ENCODE measurements at regions not wholly inside any gene's neighbourhood (a gene's known extent, or its start where the extent isn't known, plus 50 kb on each side); places are given as distances from the start of the nearest gene placed in this dataset.

DNA sequence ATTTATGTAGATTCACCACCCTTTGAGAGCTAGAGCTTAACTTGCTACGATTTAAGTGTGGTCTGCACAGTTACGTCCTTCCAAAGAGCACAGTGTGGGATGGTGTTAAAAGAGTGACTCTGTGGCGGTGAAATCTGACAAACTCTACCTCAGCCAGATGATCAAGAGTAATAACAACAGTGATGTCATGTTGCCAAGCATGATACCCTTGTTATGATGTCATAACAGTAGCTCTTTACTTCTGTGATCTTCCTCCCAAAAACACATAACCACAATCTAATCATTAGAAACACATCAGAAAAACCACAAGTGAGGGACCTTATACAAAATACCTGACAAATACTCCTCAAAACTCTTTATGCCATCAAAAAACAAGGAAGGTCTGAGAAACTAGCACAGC lies 649.3 kb downstream of the POM121L12 start:
- DNase-seq (ENCODE audit: low spot score) (no peak), ATAC-seq (no peak)
- ChIA-PET POLR2A (no interaction called here), CTCF (no interaction called here)
- no peak for TF ChIP-seq ZNF219 (CRISPR knock-in tag; IDR thresholded peaks at IDR 0.05; ENCODE audit: borderline replicate concordance)
- TF ChIP-seq ETV6 (CRISPR knock-in tag; IDR thresholded peaks at IDR 0.05), result no peak
- no peak for TF ChIP-seq RORB (CRISPR knock-in tag; IDR thresholded peaks at IDR 0.05)
- TF ChIP-seq, protein P1, sequence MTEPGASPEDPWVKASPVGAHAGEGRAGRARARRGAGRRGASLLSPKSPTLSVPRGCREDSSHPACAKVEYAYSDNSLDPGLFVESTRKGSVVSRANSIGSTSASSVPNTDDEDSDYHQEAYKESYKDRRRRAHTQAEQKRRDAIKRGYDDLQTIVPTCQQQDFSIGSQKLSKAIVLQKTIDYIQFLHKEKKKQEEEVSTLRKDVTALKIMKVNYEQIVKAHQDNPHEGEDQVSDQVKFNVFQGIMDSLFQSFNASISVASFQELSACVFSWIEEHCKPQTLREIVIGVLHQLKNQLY (CRISPR knock-in tag; IDR thresholded peaks at IDR 0.05), result no peak
- TF ChIP-seq, protein P2, sequence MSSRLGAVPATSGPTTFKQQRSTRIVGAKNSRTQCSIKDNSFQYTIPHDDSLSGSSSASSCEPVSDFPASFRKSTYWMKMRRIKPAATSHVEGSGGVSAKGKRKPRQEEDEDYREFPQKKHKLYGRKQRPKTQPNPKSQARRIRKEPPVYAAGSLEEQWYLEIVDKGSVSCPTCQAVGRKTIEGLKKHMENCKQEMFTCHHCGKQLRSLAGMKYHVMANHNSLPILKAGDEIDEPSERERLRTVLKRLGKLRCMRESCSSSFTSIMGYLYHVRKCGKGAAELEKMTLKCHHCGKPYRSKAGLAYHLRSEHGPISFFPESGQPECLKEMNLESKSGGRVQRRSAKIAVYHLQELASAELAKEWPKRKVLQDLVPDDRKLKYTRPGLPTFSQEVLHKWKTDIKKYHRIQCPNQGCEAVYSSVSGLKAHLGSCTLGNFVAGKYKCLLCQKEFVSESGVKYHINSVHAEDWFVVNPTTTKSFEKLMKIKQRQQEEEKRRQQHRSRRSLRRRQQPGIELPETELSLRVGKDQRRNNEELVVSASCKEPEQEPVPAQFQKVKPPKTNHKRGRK (CRISPR knock-in tag; IDR thresholded peaks at IDR 0.05; ENCODE audit: borderline replicate concordance), result no peak
- TF ChIP-seq, protein P3, sequence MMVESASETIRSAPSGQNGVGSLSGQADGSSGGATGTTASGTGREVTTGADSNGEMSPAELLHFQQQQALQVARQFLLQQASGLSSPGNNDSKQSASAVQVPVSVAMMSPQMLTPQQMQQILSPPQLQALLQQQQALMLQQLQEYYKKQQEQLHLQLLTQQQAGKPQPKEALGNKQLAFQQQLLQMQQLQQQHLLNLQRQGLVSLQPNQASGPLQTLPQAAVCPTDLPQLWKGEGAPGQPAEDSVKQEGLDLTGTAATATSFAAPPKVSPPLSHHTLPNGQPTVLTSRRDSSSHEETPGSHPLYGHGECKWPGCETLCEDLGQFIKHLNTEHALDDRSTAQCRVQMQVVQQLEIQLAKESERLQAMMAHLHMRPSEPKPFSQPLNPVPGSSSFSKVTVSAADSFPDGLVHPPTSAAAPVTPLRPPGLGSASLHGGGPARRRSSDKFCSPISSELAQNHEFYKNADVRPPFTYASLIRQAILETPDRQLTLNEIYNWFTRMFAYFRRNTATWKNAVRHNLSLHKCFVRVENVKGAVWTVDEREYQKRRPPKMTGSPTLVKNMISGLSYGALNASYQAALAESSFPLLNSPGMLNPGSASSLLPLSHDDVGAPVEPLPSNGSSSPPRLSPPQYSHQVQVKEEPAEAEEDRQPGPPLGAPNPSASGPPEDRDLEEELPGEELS (CRISPR knock-in tag; IDR thresholded peaks at IDR 0.05), result no peak
- no peak for TF ChIP-seq PRRX2 (CRISPR knock-in tag; IDR thresholded peaks at IDR 0.05)
- TF ChIP-seq, protein P4, sequence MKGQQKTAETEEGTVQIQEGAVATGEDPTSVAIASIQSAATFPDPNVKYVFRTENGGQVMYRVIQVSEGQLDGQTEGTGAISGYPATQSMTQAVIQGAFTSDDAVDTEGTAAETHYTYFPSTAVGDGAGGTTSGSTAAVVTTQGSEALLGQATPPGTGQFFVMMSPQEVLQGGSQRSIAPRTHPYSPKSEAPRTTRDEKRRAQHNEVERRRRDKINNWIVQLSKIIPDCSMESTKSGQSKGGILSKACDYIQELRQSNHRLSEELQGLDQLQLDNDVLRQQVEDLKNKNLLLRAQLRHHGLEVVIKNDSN (CRISPR knock-in tag; IDR thresholded peaks at IDR 0.05), result no peak
- TF ChIP-seq, protein P5, sequence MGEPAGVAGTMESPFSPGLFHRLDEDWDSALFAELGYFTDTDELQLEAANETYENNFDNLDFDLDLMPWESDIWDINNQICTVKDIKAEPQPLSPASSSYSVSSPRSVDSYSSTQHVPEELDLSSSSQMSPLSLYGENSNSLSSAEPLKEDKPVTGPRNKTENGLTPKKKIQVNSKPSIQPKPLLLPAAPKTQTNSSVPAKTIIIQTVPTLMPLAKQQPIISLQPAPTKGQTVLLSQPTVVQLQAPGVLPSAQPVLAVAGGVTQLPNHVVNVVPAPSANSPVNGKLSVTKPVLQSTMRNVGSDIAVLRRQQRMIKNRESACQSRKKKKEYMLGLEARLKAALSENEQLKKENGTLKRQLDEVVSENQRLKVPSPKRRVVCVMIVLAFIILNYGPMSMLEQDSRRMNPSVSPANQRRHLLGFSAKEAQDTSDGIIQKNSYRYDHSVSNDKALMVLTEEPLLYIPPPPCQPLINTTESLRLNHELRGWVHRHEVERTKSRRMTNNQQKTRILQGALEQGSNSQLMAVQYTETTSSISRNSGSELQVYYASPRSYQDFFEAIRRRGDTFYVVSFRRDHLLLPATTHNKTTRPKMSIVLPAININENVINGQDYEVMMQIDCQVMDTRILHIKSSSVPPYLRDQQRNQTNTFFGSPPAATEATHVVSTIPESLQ (CRISPR knock-in tag; IDR thresholded peaks at IDR 0.05), result no peak
- no peak for TF ChIP-seq ZNF138 (CRISPR knock-in tag; conservative IDR thresholded peaks at IDR 0.05)
- TF ChIP-seq ZNF121 (CRISPR knock-in tag; IDR thresholded peaks at IDR 0.05), result no peak
- TF ChIP-seq ZNF416 (CRISPR knock-in tag; IDR thresholded peaks at IDR 0.05), result no peak
- TF ChIP-seq CREB1 (CRISPR knock-in tag; IDR thresholded peaks at IDR 0.05), result no peak
- TF ChIP-seq, protein P6, sequence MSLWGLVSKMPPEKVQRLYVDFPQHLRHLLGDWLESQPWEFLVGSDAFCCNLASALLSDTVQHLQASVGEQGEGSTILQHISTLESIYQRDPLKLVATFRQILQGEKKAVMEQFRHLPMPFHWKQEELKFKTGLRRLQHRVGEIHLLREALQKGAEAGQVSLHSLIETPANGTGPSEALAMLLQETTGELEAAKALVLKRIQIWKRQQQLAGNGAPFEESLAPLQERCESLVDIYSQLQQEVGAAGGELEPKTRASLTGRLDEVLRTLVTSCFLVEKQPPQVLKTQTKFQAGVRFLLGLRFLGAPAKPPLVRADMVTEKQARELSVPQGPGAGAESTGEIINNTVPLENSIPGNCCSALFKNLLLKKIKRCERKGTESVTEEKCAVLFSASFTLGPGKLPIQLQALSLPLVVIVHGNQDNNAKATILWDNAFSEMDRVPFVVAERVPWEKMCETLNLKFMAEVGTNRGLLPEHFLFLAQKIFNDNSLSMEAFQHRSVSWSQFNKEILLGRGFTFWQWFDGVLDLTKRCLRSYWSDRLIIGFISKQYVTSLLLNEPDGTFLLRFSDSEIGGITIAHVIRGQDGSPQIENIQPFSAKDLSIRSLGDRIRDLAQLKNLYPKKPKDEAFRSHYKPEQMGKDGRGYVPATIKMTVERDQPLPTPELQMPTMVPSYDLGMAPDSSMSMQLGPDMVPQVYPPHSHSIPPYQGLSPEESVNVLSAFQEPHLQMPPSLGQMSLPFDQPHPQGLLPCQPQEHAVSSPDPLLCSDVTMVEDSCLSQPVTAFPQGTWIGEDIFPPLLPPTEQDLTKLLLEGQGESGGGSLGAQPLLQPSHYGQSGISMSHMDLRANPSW (CRISPR knock-in tag; conservative IDR thresholded peaks at IDR 0.05; ENCODE audit: low read depth), result no peak
- Mint-ChIP-seq H3K27ac (no peak overlapping the region), H3K36me3 (peaks cover 15% of the 10 kb centered on the region), H3K9me3 (peaks cover 25% of the 10 kb centered on the region), H3K4me1 (no peaks in the 10 kb centered on the region; the same call in 1 of the 2 replicates), H3K4me3 (no peak overlapping the region), H3K27me3 (ENCODE audit: low read depth) (no peaks in the 10 kb centered on the region)

DNA sequence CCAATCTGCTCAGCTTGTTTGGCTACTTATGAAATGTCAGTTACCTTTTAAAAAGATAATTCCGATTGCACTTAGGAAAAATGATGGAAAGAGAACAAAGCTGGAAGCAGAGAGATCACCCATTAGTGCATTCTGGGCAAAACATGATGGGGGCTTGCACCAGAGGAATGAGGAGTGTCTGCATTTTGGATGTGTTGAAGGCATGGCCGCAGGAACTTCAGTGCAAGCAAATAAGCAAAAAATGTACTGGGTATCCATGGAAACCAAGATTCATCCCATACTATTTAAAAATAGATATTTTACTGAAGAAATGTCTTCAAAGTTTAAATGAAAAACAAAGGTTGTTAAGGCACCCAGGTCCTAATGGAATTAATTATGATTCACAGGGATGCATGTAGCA lies 655.0 kb downstream of the POM121L12 start:
- Mint-ChIP-seq H3K36me3 (no peaks in the 10 kb centered on the region; the same call in 1 of the 2 replicates), H3K27me3 (ENCODE audit: low read depth) (no peaks in the 10 kb centered on the region), H3K4me3 (no peak overlapping the region), H3K27ac (no peak overlapping the region), H3K9me3 (peaks cover 4% of the 10 kb centered on the region), H3K4me1 (no peaks in the 10 kb centered on the region)
- ATAC-seq (no peak), DNase-seq (ENCODE audit: low spot score) (no peak)
- ChIA-PET POLR2A (no interaction called here), CTCF (no interaction called here)
- no peak for TF ChIP-seq ZNF219 (CRISPR knock-in tag; IDR thresholded peaks at IDR 0.05; ENCODE audit: borderline replicate concordance)
- TF ChIP-seq, protein P7, sequence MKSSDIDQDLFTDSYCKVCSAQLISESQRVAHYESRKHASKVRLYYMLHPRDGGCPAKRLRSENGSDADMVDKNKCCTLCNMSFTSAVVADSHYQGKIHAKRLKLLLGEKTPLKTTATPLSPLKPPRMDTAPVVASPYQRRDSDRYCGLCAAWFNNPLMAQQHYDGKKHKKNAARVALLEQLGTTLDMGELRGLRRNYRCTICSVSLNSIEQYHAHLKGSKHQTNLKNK (CRISPR knock-in tag; IDR thresholded peaks at IDR 0.05), result no peak
- TF ChIP-seq, protein P8, sequence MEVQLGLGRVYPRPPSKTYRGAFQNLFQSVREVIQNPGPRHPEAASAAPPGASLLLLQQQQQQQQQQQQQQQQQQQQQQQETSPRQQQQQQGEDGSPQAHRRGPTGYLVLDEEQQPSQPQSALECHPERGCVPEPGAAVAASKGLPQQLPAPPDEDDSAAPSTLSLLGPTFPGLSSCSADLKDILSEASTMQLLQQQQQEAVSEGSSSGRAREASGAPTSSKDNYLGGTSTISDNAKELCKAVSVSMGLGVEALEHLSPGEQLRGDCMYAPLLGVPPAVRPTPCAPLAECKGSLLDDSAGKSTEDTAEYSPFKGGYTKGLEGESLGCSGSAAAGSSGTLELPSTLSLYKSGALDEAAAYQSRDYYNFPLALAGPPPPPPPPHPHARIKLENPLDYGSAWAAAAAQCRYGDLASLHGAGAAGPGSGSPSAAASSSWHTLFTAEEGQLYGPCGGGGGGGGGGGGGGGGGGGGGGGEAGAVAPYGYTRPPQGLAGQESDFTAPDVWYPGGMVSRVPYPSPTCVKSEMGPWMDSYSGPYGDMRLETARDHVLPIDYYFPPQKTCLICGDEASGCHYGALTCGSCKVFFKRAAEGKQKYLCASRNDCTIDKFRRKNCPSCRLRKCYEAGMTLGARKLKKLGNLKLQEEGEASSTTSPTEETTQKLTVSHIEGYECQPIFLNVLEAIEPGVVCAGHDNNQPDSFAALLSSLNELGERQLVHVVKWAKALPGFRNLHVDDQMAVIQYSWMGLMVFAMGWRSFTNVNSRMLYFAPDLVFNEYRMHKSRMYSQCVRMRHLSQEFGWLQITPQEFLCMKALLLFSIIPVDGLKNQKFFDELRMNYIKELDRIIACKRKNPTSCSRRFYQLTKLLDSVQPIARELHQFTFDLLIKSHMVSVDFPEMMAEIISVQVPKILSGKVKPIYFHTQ (CRISPR knock-in tag; IDR thresholded peaks at IDR 0.05), result no peak
- TF ChIP-seq, protein P9, sequence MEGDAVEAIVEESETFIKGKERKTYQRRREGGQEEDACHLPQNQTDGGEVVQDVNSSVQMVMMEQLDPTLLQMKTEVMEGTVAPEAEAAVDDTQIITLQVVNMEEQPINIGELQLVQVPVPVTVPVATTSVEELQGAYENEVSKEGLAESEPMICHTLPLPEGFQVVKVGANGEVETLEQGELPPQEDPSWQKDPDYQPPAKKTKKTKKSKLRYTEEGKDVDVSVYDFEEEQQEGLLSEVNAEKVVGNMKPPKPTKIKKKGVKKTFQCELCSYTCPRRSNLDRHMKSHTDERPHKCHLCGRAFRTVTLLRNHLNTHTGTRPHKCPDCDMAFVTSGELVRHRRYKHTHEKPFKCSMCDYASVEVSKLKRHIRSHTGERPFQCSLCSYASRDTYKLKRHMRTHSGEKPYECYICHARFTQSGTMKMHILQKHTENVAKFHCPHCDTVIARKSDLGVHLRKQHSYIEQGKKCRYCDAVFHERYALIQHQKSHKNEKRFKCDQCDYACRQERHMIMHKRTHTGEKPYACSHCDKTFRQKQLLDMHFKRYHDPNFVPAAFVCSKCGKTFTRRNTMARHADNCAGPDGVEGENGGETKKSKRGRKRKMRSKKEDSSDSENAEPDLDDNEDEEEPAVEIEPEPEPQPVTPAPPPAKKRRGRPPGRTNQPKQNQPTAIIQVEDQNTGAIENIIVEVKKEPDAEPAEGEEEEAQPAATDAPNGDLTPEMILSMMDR (IDR thresholded peaks at IDR 0.05), result no peak

All from WTC11 (cell line).